Activated T-cell treated with anti-CD3 and anti-CD28 coated beads, Interleukin-2, amount 50 U/mL, for 1 hour (primary cell): ENCODE measurements at regions not wholly inside any gene's neighbourhood (a gene's known extent, or its start where the extent isn't known, plus 50 kb on each side); places are given as distances from the start of the nearest gene placed in this dataset.

Experiments used
- DNase-seq: peaks from one replicate; pipeline ENCODE4 v3.0.0-alpha.2; 2020

GRCh38 chr6:19643713-19644112, 193.5 kb upstream of the ID4 start:
- DNase-seq, result no peak

- DNase-seq, result no peak
Measured at GRCh38 chr6:19655744-19656143, 181.4 kb upstream of the ID4 start.

- DNase-seq, result no peak
Measured at GRCh38 chr6:19660123-19660910, 176.9 kb upstream of the ID4 start.

- DNase-seq, result no peak
Measured at GRCh38 chr6:19662911-19663310, 174.3 kb upstream of the ID4 start.

GRCh38 chr6:19663479-19663878, 173.7 kb upstream of the ID4 start:
- no peak for DNase-seq

GRCh38 chr6:19664050-19664449, 173.1 kb upstream of the ID4 start:
- no peak for DNase-seq

GRCh38 chr6:19664878-19665612, 172.1 kb upstream of the ID4 start:
- no peak for DNase-seq

GRCh38 chr6:19665613-19665909, 171.6 kb upstream of the ID4 start:
- no peak for DNase-seq

GRCh38 chr6:19668710-19669109, 168.5 kb upstream of the ID4 start:
- no peak for DNase-seq

GRCh38 chr6:19669206-19669605, 168.0 kb upstream of the ID4 start:
- no peak for DNase-seq

GRCh38 chr6:19682859-19683258, 154.3 kb upstream of the ID4 start:
- no peak for DNase-seq

- no peak for DNase-seq
Measured at GRCh38 chr6:19690325-19691075, 146.7 kb upstream of the ID4 start.

- no peak for DNase-seq
Measured at GRCh38 chr6:19691465-19692167, 145.6 kb upstream of the ID4 start.

GRCh38 chr6:19692506-19693298, 144.5 kb upstream of the ID4 start:
- no peak for DNase-seq

- no peak for DNase-seq
Measured at GRCh38 chr6:19694697-19695096, 142.5 kb upstream of the ID4 start.

GRCh38 chr6:19697744-19698290, 139.4 kb upstream of the ID4 start:
- DNase-seq, result no peak

GRCh38 chr6:19699932-19700331, 137.2 kb upstream of the ID4 start:
- no peak for DNase-seq

GRCh38 chr6:19705606-19706005, 131.6 kb upstream of the ID4 start:
- no peak for DNase-seq

GRCh38 chr6:19712012-19712688, 125.0 kb upstream of the ID4 start:
- no peak for DNase-seq

- no peak for DNase-seq
Measured at GRCh38 chr6:19712998-19713397, 124.2 kb upstream of the ID4 start.

- DNase-seq, result no peak
Measured at GRCh38 chr6:19713411-19713810, 123.8 kb upstream of the ID4 start.

GRCh38 chr6:19713984-19714383, 123.2 kb upstream of the ID4 start:
- DNase-seq, result no peak
